ENCODE measurements at regions not wholly inside any gene's neighbourhood (a gene's known extent, or its start where the extent isn't known, plus 50 kb on each side); places are given as distances from the start of the nearest gene placed in this dataset.

DNA sequence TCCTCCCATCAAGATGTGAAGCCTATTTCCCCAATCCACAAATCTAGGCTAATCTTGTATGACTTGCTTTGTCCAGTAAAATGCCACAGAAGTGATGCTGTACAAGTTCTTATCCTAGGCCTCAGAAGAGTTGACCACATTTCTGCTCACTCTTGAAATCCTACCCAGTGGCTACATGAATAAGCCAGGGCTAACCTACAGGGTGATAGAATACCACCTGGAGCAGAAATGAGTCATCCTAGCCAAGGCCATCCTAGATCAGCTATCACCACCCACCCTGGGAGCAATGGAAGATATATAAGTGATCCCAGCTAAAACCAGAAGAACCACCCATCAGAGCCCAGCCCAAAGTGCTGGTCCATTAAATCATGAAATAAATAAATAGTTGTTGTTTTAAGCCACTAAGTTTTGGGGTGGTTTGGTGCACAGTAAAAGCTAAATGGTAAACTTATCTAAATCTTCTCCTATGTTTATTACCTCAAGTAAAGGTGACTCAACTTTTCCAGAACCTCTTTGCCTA lies 105.1 kb downstream of the RPS29 start:
- no peaks in the 10 kb centered on the region for H3K27me3 ChIP-seq (replicated peaks in 1 of 4; ENCODE audit: control extremely low read depth in 1 of 4, control insufficient read depth in 3 of 4, insufficient read depth in 4 of 4, low read length in 3 of 4)
- intact Hi-C loops (cut with micrococcal nuclease), result no loop called here
- no peaks in the 10 kb centered on the region for H4K20me1 ChIP-seq (ENCODE audit: control insufficient read depth, insufficient read depth, low read length, poor library complexity, severe bottlenecking)
- no peaks in the 10 kb centered on the region for H3K9me3 ChIP-seq (ENCODE audit: control extremely low read depth in 1 of 3, control insufficient read depth in 2 of 3, insufficient read depth in 1 of 3, low read length in 2 of 3)
- TF ChIP-seq, protein P1, sequence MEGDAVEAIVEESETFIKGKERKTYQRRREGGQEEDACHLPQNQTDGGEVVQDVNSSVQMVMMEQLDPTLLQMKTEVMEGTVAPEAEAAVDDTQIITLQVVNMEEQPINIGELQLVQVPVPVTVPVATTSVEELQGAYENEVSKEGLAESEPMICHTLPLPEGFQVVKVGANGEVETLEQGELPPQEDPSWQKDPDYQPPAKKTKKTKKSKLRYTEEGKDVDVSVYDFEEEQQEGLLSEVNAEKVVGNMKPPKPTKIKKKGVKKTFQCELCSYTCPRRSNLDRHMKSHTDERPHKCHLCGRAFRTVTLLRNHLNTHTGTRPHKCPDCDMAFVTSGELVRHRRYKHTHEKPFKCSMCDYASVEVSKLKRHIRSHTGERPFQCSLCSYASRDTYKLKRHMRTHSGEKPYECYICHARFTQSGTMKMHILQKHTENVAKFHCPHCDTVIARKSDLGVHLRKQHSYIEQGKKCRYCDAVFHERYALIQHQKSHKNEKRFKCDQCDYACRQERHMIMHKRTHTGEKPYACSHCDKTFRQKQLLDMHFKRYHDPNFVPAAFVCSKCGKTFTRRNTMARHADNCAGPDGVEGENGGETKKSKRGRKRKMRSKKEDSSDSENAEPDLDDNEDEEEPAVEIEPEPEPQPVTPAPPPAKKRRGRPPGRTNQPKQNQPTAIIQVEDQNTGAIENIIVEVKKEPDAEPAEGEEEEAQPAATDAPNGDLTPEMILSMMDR (IDR thresholded peaks at IDR 0.05), result no peak
- TF ChIP-seq EZH2 (IDR thresholded peaks at IDR 0.05; ENCODE audit: borderline replicate concordance, insufficient read depth, low read depth, low read length, poor library complexity, severe bottlenecking), result no peak
- Mint-ChIP-seq H3K27me3 (peaks cover 10% of the 10 kb centered on the region), H3K4me1 (peaks cover 2% of the 10 kb centered on the region), H3K9me3 (ENCODE audit: insufficient read depth) (peaks cover 2% of the 10 kb centered on the region), H3K4me3 (no peak overlapping the region), H3K27ac (no peak overlapping the region)
- POLR2A ChIA-PET, result no interaction called here
- H3K36me3 ChIP-seq (replicated peaks in 1 of 2; ENCODE audit: control extremely low read depth in 1 of 2, control insufficient read depth in 1 of 2, extremely low read depth in 1 of 2, insufficient read depth in 2 of 2, low read length in 1 of 2), result no peaks in the 10 kb centered on the region
- ATAC-seq (ENCODE audit: low read depth), result no peak
- no peak overlapping the region for H3K4me2 ChIP-seq (replicated peaks; ENCODE audit: low read depth, low read length, poor library complexity, severe bottlenecking)
- H3K9ac ChIP-seq (ENCODE audit: low read length), result no peak overlapping the region
- CTCF ChIA-PET, result interaction anchor here (1.2 to 1.7 kb wide), 3 partner anchors 16 to 21 kb away, joined by 3 to 6 read pairs (median 5); no protein-coding TSS in a partner anchor
- no peaks in the 10 kb centered on the region for H3K79me2 ChIP-seq (ENCODE audit: control insufficient read depth, insufficient read depth, low read length)
- H3K4me3 ChIP-seq (ENCODE audit: control extremely low read depth in 1 of 5, extremely low read depth in 1 of 5, insufficient read depth in 1 of 5, low read depth in 2 of 5, low read length in 4 of 5), result no peak overlapping the region
- H3K27ac ChIP-seq (ENCODE audit: low read length in 2 of 2), result no peak overlapping the region
- H2AFZ ChIP-seq (ENCODE audit: insufficient read depth, low read depth, low read length, poor library complexity, severe bottlenecking), result no peak overlapping the region
- peaks cover 0 to 6% of the 10 kb centered on the region in 2 donors for H3K4me1 ChIP-seq (ENCODE audit: control insufficient read depth in 2 of 2, insufficient read depth in 2 of 2, low read length in 2 of 2)
- DNase-seq, result no peak

GRCh38 chr14:49480053-49480760 lies 106.0 kb downstream of the RPS29 start:
- H3K27ac ChIP-seq (ENCODE audit: low read length in 2 of 2), result no peak overlapping the region
- POLR2A ChIA-PET, result no interaction called here
- no peak overlapping the region for H3K4me3 Mint-ChIP-seq
- peaks cover 7% of the 10 kb centered on the region for H3K27me3 Mint-ChIP-seq
- intact Hi-C loops (cut with micrococcal nuclease), result no loop called here
- no peak for ATAC-seq (ENCODE audit: low read depth)
- H3K9me3 Mint-ChIP-seq (ENCODE audit: insufficient read depth), result peaks cover 2% of the 10 kb centered on the region
- 87% methylated on average over 2 of the region's 3 CpGs for WGBS (ENCODE audit: insufficient coverage)
- TF ChIP-seq EZH2 (IDR thresholded peaks at IDR 0.05; ENCODE audit: borderline replicate concordance, insufficient read depth, low read depth, low read length, poor library complexity, severe bottlenecking), result no peak
- TF ChIP-seq, protein P1 (IDR thresholded peaks at IDR 0.05), result no peak
- no peak overlapping the region for H3K4me2 ChIP-seq (replicated peaks; ENCODE audit: low read depth, low read length, poor library complexity, severe bottlenecking)
- CTCF ChIA-PET, result interaction anchor here (1.4 kb wide), 1 partner anchor 19 kb away, joined by 5 read pairs; no protein-coding TSS in a partner anchor
- H3K79me2 ChIP-seq (ENCODE audit: control insufficient read depth, insufficient read depth, low read length), result no peaks in the 10 kb centered on the region
- H3K4me1 ChIP-seq (ENCODE audit: control insufficient read depth in 2 of 2, insufficient read depth in 2 of 2, low read length in 2 of 2), result peaks cover 0 to 6% of the 10 kb centered on the region in 2 donors
- H3K4me3 ChIP-seq (ENCODE audit: control extremely low read depth in 1 of 5, extremely low read depth in 1 of 5, insufficient read depth in 1 of 5, low read depth in 2 of 5, low read length in 4 of 5), result no peak overlapping the region
- no peak overlapping the region for H2AFZ ChIP-seq (ENCODE audit: insufficient read depth, low read depth, low read length, poor library complexity, severe bottlenecking)
- H3K9ac ChIP-seq (ENCODE audit: low read length), result no peak overlapping the region
- no peaks in the 10 kb centered on the region for H3K36me3 ChIP-seq (replicated peaks in 1 of 2; ENCODE audit: control extremely low read depth in 1 of 2, control insufficient read depth in 1 of 2, extremely low read depth in 1 of 2, insufficient read depth in 2 of 2, low read length in 1 of 2)
- no peaks in the 10 kb centered on the region for H3K9me3 ChIP-seq (ENCODE audit: control extremely low read depth in 1 of 3, control insufficient read depth in 2 of 3, insufficient read depth in 1 of 3, low read length in 2 of 3)
- DNase-seq, result no peak
- H4K20me1 ChIP-seq (ENCODE audit: control insufficient read depth, insufficient read depth, low read length, poor library complexity, severe bottlenecking), result no peaks in the 10 kb centered on the region
- peaks cover 2% of the 10 kb centered on the region for H3K4me1 Mint-ChIP-seq
- no peak overlapping the region for H3K27ac Mint-ChIP-seq
- no peaks in the 10 kb centered on the region for H3K27me3 ChIP-seq (replicated peaks in 1 of 4; ENCODE audit: control extremely low read depth in 1 of 4, control insufficient read depth in 3 of 4, insufficient read depth in 4 of 4, low read length in 3 of 4)
